ENCODE measurements at regions not wholly inside any gene's neighbourhood (a gene's known extent, or its start where the extent isn't known, plus 50 kb on each side); places are given as distances from the start of the nearest gene placed in this dataset.
"Not testable (repeated sequence)": the region's sequence is repeated elsewhere in the genome, so short reads cannot be mapped to it uniquely, and the experiment has no call there.

DNA sequence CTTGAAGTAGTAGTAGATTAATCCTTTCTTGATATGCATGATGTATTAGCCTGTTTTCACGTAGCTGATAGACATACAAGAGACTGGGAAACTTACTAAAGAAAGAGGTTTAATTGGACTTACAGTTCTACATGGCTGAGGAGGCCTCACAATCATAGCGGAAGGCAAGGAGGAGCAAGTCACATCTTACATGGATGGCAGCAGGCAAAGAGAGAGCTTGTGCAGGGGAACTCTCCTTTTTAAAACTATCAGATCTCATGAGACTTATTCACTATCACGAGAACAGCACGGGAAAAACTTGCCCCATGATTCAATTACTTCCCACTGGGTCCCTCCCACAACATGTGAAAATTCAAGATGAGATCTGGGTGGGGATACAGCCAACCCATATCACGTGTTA is 417.1 kb upstream of the PIK3R1 start:
- not testable (repeated sequence) for TF ChIP-seq POLR2A (IDR thresholded peaks at IDR 0.05; ENCODE audit: low read depth, low read length); EZH2 (IDR thresholded peaks at IDR 0.05; ENCODE audit: borderline replicate concordance, low read depth, low read length, severe bottlenecking)

All from endothelial cell of umbilical vein (primary cell).